Transverse colon (tissue), 4 donors: ENCODE measurements at regions not wholly inside any gene's neighbourhood (a gene's known extent, or its start where the extent isn't known, plus 50 kb on each side); places are given as distances from the start of the nearest gene placed in this dataset.

Experiments used
- CTCF ChIP-seq, 5 experiments: fragments of 200-600 bp in 3 of 5; fragments of 450-650 bp in 2 of 5; sonication (generic) in 3 of 5; IDR thresholded peaks; 1 replicate in 2 of 5; 2 replicates in 3 of 5; pipeline ENCODE4 v1.5.1; 2016 to 2017; ENCODE audit warnings: antibody characterized with exemption in 5 of 5, inconsistent platforms in 3 of 5, mild to moderate bottlenecking in 2 of 5, moderate library complexity in 1 of 5
- EP300 ChIP-seq: sonication (generic); formaldehyde crosslinking; IDR thresholded peaks from one replicate; pipeline ENCODE4 v1.6.1; 2017; ENCODE audit warnings: antibody characterized with exemption, low read depth
- POLR2A ChIP-seq: fragments of 450-650 bp; IDR thresholded peaks from one replicate; pipeline ENCODE4 v1.6.1; 2016; ENCODE audit warnings: antibody characterized with exemption, mild to moderate bottlenecking, moderate library complexity
- POLR2AphosphoS5 ChIP-seq, 3 donors: sonication (generic); formaldehyde crosslinking; IDR thresholded peaks; one replicate each; pipeline ENCODE4 v1.6.1; 2016; ENCODE audit warnings: antibody characterized with exemption in 3 of 3

GRCh38 chr3:73999501-73999900 lies 374.8 kb upstream of the PDZRN3 start:
- TF ChIP-seq EP300 = no peak
- TF ChIP-seq CTCF (IDR thresholded peaks at IDR 0.05) = no peak
- TF ChIP-seq POLR2A = no peak
- TF ChIP-seq POLR2AphosphoS5 (IDR thresholded peaks at IDR 0.05) = no peak
